ENCODE measurements at regions not wholly inside any gene's neighbourhood (a gene's known extent, or its start where the extent isn't known, plus 50 kb on each side); places are given as distances from the start of the nearest gene placed in this dataset.

DNA sequence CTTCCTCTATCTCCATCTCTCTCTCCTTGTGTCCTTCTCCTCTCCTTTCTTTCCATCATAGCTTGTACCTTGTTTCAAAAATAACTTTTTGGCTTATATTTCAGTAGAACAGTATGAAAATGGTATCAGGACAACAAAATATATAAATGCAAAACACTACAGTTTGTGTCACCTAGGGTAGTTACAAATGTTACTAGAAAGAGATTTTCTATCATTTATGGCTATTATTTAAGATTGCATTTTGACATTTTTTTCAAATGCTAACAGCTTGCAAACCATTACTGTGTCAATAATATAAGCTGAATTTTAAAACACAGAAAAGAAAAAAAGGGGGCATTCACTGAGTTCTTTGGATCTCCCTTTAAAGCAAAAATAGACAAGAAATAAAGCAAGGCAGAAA, 392.3 kb upstream of the LRRC4C start:
- H3K4me3 ChIP-seq (ENCODE audit: low read depth in 1 of 2, low read length in 2 of 2), result no peak overlapping the region
- H2AFZ ChIP-seq (ENCODE audit: low read depth, low read length), result no peak overlapping the region
- ATAC-seq (ENCODE audit: insufficient read depth, low read depth) (no peak), DNase-seq (no peak)
- H3K36me3 ChIP-seq (ENCODE audit: insufficient read depth, low read length), result no peaks in the 10 kb centered on the region
- H3K9ac ChIP-seq (ENCODE audit: low read depth, low read length), result no peak overlapping the region
- no peaks in the 10 kb centered on the region for H4K20me1 ChIP-seq (ENCODE audit: insufficient read depth, low read length)
- no peaks in the 10 kb centered on the region for H3K79me2 ChIP-seq (ENCODE audit: insufficient read depth, low read length)
- no peak overlapping the region for H3K27ac ChIP-seq (ENCODE audit: low read length)
- no peak overlapping the region for H3K4me2 ChIP-seq (ENCODE audit: insufficient read depth, low read length)
- no peaks in the 10 kb centered on the region for H3K4me1 ChIP-seq (ENCODE audit: insufficient read depth, low read length)
- H3K9me3 ChIP-seq (ENCODE audit: insufficient read depth, low read length, severe bottlenecking), result no peaks in the 10 kb centered on the region
- no peak for TF ChIP-seq EZH2 (IDR thresholded peaks at IDR 0.05; ENCODE audit: borderline replicate concordance, low read depth, low read length, severe bottlenecking)
- TF ChIP-seq, protein P1, sequence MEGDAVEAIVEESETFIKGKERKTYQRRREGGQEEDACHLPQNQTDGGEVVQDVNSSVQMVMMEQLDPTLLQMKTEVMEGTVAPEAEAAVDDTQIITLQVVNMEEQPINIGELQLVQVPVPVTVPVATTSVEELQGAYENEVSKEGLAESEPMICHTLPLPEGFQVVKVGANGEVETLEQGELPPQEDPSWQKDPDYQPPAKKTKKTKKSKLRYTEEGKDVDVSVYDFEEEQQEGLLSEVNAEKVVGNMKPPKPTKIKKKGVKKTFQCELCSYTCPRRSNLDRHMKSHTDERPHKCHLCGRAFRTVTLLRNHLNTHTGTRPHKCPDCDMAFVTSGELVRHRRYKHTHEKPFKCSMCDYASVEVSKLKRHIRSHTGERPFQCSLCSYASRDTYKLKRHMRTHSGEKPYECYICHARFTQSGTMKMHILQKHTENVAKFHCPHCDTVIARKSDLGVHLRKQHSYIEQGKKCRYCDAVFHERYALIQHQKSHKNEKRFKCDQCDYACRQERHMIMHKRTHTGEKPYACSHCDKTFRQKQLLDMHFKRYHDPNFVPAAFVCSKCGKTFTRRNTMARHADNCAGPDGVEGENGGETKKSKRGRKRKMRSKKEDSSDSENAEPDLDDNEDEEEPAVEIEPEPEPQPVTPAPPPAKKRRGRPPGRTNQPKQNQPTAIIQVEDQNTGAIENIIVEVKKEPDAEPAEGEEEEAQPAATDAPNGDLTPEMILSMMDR (IDR thresholded peaks at IDR 0.05; ENCODE audit: borderline replicate concordance, extremely low read depth, low read length, poor library complexity, severe bottlenecking), result no peak
- H3K27me3 ChIP-seq (ENCODE audit: insufficient read depth, low read length, poor library complexity), result no peaks in the 10 kb centered on the region

DNA sequence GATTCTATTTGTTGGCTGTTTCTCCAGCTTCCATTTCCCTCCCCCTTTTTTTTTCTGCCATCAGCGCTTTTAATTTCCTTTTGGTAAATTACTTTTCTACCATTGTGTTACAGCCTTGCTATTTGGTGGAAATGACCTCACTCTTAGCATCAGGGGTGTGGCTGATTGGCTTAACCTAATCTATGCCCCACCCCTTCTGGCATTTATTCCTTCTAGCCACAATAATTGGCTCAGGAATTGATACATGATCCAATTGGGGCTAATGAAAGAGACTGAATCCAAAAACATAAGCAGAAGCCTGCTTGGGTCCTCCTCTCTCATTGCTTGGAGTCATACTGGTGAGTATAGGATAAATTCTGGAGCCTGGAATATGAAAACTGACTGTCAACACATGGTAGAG, 402.4 kb upstream of the LRRC4C start:
- Histone ChIP-seq H3K27ac (ENCODE audit: low read length) (no peak overlapping the region), H3K27me3 (ENCODE audit: insufficient read depth, low read length, poor library complexity) (no peaks in the 10 kb centered on the region), H3K4me2 (ENCODE audit: insufficient read depth, low read length) (no peak overlapping the region), H3K9ac (ENCODE audit: low read depth, low read length) (no peak overlapping the region), H3K9me3 (ENCODE audit: insufficient read depth, low read length, severe bottlenecking) (no peaks in the 10 kb centered on the region), H2AFZ (ENCODE audit: low read depth, low read length) (no peak overlapping the region), H4K20me1 (ENCODE audit: insufficient read depth, low read length) (no peaks in the 10 kb centered on the region), H3K4me3 (ENCODE audit: low read depth in 1 of 2, low read length in 2 of 2) (no peak overlapping the region), H3K36me3 (ENCODE audit: insufficient read depth, low read length) (no peaks in the 10 kb centered on the region), H3K4me1 (ENCODE audit: insufficient read depth, low read length) (no peaks in the 10 kb centered on the region), H3K79me2 (ENCODE audit: insufficient read depth, low read length) (no peaks in the 10 kb centered on the region)
- DNase-seq (no peak), ATAC-seq (ENCODE audit: insufficient read depth, low read depth) (no peak)
- no peak for TF ChIP-seq EZH2 (IDR thresholded peaks at IDR 0.05; ENCODE audit: borderline replicate concordance, low read depth, low read length, severe bottlenecking)
- TF ChIP-seq, protein P1 (IDR thresholded peaks at IDR 0.05; ENCODE audit: borderline replicate concordance, extremely low read depth, low read length, poor library complexity, severe bottlenecking), result no peak

DNA sequence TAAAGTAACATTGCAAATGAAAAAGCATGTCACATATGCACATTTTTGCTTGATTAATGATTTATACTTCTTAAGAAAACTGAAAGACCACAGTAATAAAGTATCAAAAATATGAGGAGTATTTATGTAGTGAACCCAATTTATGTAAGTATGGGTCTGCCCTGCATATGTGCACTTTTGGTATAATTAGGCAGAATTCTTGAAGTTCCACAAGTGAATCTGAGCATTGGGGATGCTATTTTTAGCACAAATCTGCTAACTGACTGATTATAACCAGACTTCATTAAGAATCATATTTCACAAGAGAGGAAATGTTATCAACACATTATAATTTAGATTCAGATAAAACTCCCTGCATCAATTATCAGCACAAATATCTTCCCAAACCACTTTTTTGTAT, 407.1 kb upstream of the LRRC4C start:
- TF ChIP-seq EZH2 (IDR thresholded peaks at IDR 0.05; ENCODE audit: borderline replicate concordance, low read depth, low read length, severe bottlenecking), result no peak
- TF ChIP-seq, protein P1 (IDR thresholded peaks at IDR 0.05; ENCODE audit: borderline replicate concordance, extremely low read depth, low read length, poor library complexity, severe bottlenecking), result no peak
- no peak for ATAC-seq (ENCODE audit: insufficient read depth, low read depth)

DNA sequence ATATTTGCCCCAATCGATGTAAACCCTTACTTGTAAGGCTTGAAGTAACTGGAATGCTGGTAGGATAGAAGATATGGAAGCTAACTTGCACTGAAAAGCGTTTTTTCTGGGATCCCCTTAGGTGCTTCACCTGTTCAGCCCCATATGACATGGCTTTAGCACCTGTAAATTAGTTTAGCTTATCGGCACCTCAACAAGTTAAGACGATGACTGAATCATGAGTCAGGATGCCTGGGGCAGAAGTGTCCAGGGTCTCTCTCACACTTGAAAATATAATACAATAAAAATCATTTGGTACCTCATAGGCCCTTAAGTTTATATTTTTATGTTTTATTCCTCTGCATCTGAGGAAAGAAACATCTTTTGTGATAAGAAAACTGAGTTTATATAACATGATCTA, 409.2 kb upstream of the LRRC4C start:
- Histone ChIP-seq H2AFZ (ENCODE audit: low read depth, low read length) (no peak overlapping the region), H3K4me3 (ENCODE audit: low read depth in 1 of 2, low read length in 2 of 2) (no peak overlapping the region), H3K4me2 (ENCODE audit: insufficient read depth, low read length) (no peak overlapping the region), H3K9ac (ENCODE audit: low read depth, low read length) (no peak overlapping the region), H3K79me2 (ENCODE audit: insufficient read depth, low read length) (no peaks in the 10 kb centered on the region), H3K9me3 (ENCODE audit: insufficient read depth, low read length, severe bottlenecking) (no peaks in the 10 kb centered on the region), H3K27me3 (ENCODE audit: insufficient read depth, low read length, poor library complexity) (no peaks in the 10 kb centered on the region), H3K27ac (ENCODE audit: low read length) (no peak overlapping the region), H3K4me1 (ENCODE audit: insufficient read depth, low read length) (no peaks in the 10 kb centered on the region), H4K20me1 (ENCODE audit: insufficient read depth, low read length) (no peaks in the 10 kb centered on the region), H3K36me3 (ENCODE audit: insufficient read depth, low read length) (no peaks in the 10 kb centered on the region)
- ATAC-seq (ENCODE audit: insufficient read depth, low read depth) (no peak), DNase-seq (no peak)
- TF ChIP-seq, protein P1 (IDR thresholded peaks at IDR 0.05; ENCODE audit: borderline replicate concordance, extremely low read depth, low read length, poor library complexity, severe bottlenecking), result no peak
- TF ChIP-seq EZH2 (IDR thresholded peaks at IDR 0.05; ENCODE audit: borderline replicate concordance, low read depth, low read length, severe bottlenecking), result no peak

More for the DNA sequence above, 407.1 kb upstream of the LRRC4C start:
- no peak overlapping the region for H3K9ac ChIP-seq (ENCODE audit: low read depth, low read length)
- H3K9me3 ChIP-seq (ENCODE audit: insufficient read depth, low read length, severe bottlenecking), result no peaks in the 10 kb centered on the region
- DNase-seq, result no peak
- H4K20me1 ChIP-seq (ENCODE audit: insufficient read depth, low read length), result no peaks in the 10 kb centered on the region
- no peaks in the 10 kb centered on the region for H3K36me3 ChIP-seq (ENCODE audit: insufficient read depth, low read length)
- H3K27me3 ChIP-seq (ENCODE audit: insufficient read depth, low read length, poor library complexity), result no peaks in the 10 kb centered on the region
- H3K4me2 ChIP-seq (ENCODE audit: insufficient read depth, low read length), result no peak overlapping the region
- H2AFZ ChIP-seq (ENCODE audit: low read depth, low read length), result no peak overlapping the region
- no peak overlapping the region for H3K27ac ChIP-seq (ENCODE audit: low read length)
- no peak overlapping the region for H3K4me3 ChIP-seq (ENCODE audit: low read depth in 1 of 2, low read length in 2 of 2)
- no peaks in the 10 kb centered on the region for H3K79me2 ChIP-seq (ENCODE audit: insufficient read depth, low read length)
- no peaks in the 10 kb centered on the region for H3K4me1 ChIP-seq (ENCODE audit: insufficient read depth, low read length)

Data from DND-41 (cell line).